Gastrocnemius medialis (tissue), 4 donors: ENCODE measurements at regions not wholly inside any gene's neighbourhood (a gene's known extent, or its start where the extent isn't known, plus 50 kb on each side); places are given as distances from the start of the nearest gene placed in this dataset.
A peak's percentile ranks its signal among the peaks of the same experiment; 100 is the strongest.

Source experiments
- ATAC-seq, 2 donors: fragments of 150-250 bp; one replicate each; pipeline ENCODE4 v1.9.1; 2016
- DNase-seq, 2 donors: peaks; one replicate each; pipeline ENCODE4 v3.0.0-alpha.2; 2019
- H3K27ac ChIP-seq, 4 donors: fragments of 200-600 bp; sonication (generic); 1 replicate in 1 of 4; 2 replicates in 3 of 4; pipeline ENCODE4 v1.5.1; 2016 to 2018; ENCODE audit warnings: mild to moderate bottlenecking in 2 of 4, moderate library complexity in 1 of 4
- H3K27me3 ChIP-seq, 3 donors: fragments of 200-600 bp; sonication (generic) in 2 of 3; 1 replicate in 1 of 3; 2 replicates in 2 of 3; pipeline versions ENCODE4 v1.5.1 to v1.6.0; 2016 to 2019; ENCODE audit warnings: mild to moderate bottlenecking in 1 of 3, moderate library complexity in 1 of 3
- H3K36me3 ChIP-seq, 2 donors: fragments of 200-600 bp; sonication (generic) in 1 of 2; one replicate each; pipeline ENCODE4 v1.5.1; 2017 to 2018
- H3K4me1 ChIP-seq, 2 donors: fragments of 200-600 bp; sonication (generic) in 1 of 2; one replicate each; pipeline ENCODE4 v1.5.1; 2016 to 2017; ENCODE audit warnings: mild to moderate bottlenecking in 2 of 2
- H3K4me3 ChIP-seq, 4 donors: fragments of 200-600 bp; sonication (generic) in 3 of 4; 1 replicate in 1 of 4; 2 replicates in 3 of 4; pipeline ENCODE4 v1.5.1; 2016 to 2019; ENCODE audit warnings: mild to moderate bottlenecking in 2 of 4
- H3K9me3 ChIP-seq, 3 donors: fragments of 200-600 bp; sonication (generic) in 2 of 3; 1 replicate in 1 of 3; 2 replicates in 2 of 3; pipeline ENCODE4 v1.5.1; 2016 to 2019
- CTCF ChIP-seq, 5 experiments: fragments of 450-650 bp in 3 of 5; fragments of 200-600 bp in 2 of 5; sonication (generic) in 2 of 5; IDR thresholded peaks in 4 of 5; conservative IDR thresholded peaks in 1 of 5; 1 replicate in 4 of 5; 2 replicates in 1 of 5; pipeline ENCODE4 v1.5.1; 2016 to 2019; ENCODE audit warnings: antibody characterized with exemption in 5 of 5, mild to moderate bottlenecking in 3 of 5, moderate library complexity in 3 of 5
- POLR2A ChIP-seq, 2 donors: fragments of 450-650 bp; IDR thresholded peaks; one replicate each; pipeline ENCODE4 v1.6.1; 2017; ENCODE audit warnings: antibody characterized with exemption in 2 of 2, mild to moderate bottlenecking in 2 of 2, moderate library complexity in 2 of 2
- in situ Hi-C, 4 donors: fragments of 200-750 bp; cut with MboI; loops; one replicate each; pipeline versions ENCODE4 v1.15.0 to v1.8.0; 2017; ENCODE audit warnings: low sequenced_read_pairs in 4 of 4
- intact Hi-C: fragments of 100-400 bp; cut with DNase I; formaldehyde crosslinking; loops from one replicate; pipeline ENCODE4 v1.15.1; 2023; ENCODE audit warnings: low total_unique reads

DNA sequence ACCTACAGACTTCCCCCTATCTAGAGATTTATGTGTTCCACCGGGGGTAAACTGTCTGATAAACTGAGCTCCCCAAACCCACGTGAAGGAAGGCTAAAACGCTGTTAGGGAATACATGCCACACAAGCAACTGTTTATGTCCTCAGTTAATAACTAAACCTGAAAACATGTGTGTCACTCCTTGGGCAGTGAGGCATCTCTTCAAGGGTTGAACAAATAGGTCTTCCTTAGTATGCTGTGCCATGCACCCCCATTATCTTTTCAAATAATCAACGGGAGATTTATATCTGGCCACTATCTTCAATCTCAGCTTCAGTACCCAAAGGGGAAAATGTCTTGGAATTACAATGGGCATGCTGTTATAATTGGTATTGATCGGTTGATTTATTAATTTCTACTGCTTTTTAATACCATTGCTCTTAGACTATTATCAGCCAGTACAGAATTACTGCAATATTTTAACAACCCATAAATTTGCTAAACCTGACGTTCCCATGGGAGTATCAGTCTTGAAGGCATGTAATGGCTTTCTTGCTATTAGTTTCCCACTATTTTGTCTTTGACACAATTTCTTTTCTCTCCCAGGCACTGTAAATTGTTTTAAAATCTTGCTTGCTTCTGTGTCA, 279.2 kb upstream of the P2RY1 start:
- in situ Hi-C loops: no loop called here
- TF ChIP-seq CTCF (IDR thresholded peaks at IDR 0.05 in 4 of 5, conservative IDR thresholded peaks at IDR 0.05 in 1 of 5) (no peak), POLR2A (IDR thresholded peaks at IDR 0.05) (no peak)
- H3K27me3 ChIP-seq: no peaks in the 10 kb centered on the region
- intact Hi-C loops: loop anchor here (10.0 kb wide), 1 partner anchor 301 kb away; no protein-coding TSS in a partner anchor
- H3K36me3 ChIP-seq: no peaks in the 10 kb centered on the region
- peak overlapping the region; percentile 68 to 82 (median 75) for H3K27ac ChIP-seq
- ATAC-seq (no peak), DNase-seq (no peak)
- no peak overlapping the region for H3K4me3 ChIP-seq
- no peaks in the 10 kb centered on the region for H3K9me3 ChIP-seq
- H3K4me1 ChIP-seq: peaks cover 33 to 35% of the 10 kb centered on the region in 2 donors

GRCh38 chr3:152556731-152557254, 278.1 kb upstream of the P2RY1 start:
- H3K36me3 ChIP-seq: no peaks in the 10 kb centered on the region
- in situ Hi-C loops: no loop called here
- ATAC-seq (peak; percentile 79 to 95), DNase-seq (peak; percentile 22 to 54)
- TF ChIP-seq POLR2A (IDR thresholded peaks at IDR 0.05) (no peak), CTCF (IDR thresholded peaks at IDR 0.05 in 4 of 5, conservative IDR thresholded peaks at IDR 0.05 in 1 of 5) (no peak)
- H3K9me3 ChIP-seq: no peaks in the 10 kb centered on the region
- peak overlapping the region; percentile 68 to 82 (median 75) for H3K27ac ChIP-seq
- no peak overlapping the region for H3K4me3 ChIP-seq
- H3K4me1 ChIP-seq: peaks cover 33 to 35% of the 10 kb centered on the region in 2 donors
- H3K27me3 ChIP-seq: no peaks in the 10 kb centered on the region
- intact Hi-C loops: loop anchor here (10.0 kb wide), 1 partner anchor 302 kb away; no protein-coding TSS in a partner anchor

- TF ChIP-seq POLR2A (IDR thresholded peaks at IDR 0.05) (no peak), CTCF (IDR thresholded peaks at IDR 0.05 in 4 of 5, conservative IDR thresholded peaks at IDR 0.05 in 1 of 5) (no peak)
- Histone ChIP-seq H3K9me3 (no peaks in the 10 kb centered on the region), H3K4me3 (no peak overlapping the region), H3K27me3 (no peaks in the 10 kb centered on the region), H3K27ac (peak overlapping the region; percentile 68 to 82 (median 75)), H3K4me1 (peaks cover 33 to 35% of the 10 kb centered on the region in 2 donors), H3K36me3 (no peaks in the 10 kb centered on the region)
- in situ Hi-C loops: no loop called here
- intact Hi-C loops: loop anchor here (10.0 kb wide), 1 partner anchor 303 kb away; no protein-coding TSS in a partner anchor
- no peak for DNase-seq
- ATAC-seq: no peak
These were observed 277.5 kb upstream of the P2RY1 start for GRCh38 chr3:152557302-152557999.

- intact Hi-C loops (loop anchor here (10.0 kb wide), 1 partner anchor 304 kb away; no protein-coding TSS in a partner anchor), in situ Hi-C loops (no loop called here)
- no peak overlapping the region for H3K4me3 ChIP-seq
- TF ChIP-seq POLR2A (IDR thresholded peaks at IDR 0.05) (no peak), CTCF (IDR thresholded peaks at IDR 0.05 in 4 of 5, conservative IDR thresholded peaks at IDR 0.05 in 1 of 5) (no peak)
- peak overlapping the region in 2 of 4 donors; percentile 68 to 81 for H3K27ac ChIP-seq
- DNase-seq: no peak
- H3K4me1 ChIP-seq: peaks cover 33 to 35% of the 10 kb centered on the region in 2 donors
- no peak for ATAC-seq
- H3K9me3 ChIP-seq: no peaks in the 10 kb centered on the region
- H3K36me3 ChIP-seq: no peaks in the 10 kb centered on the region
- H3K27me3 ChIP-seq: no peaks in the 10 kb centered on the region
These were observed 276.5 kb upstream of the P2RY1 start for GRCh38 chr3:152558386-152558785.
